Islet precursor cell (in vitro differentiated cells): ENCODE measurements at regions not wholly inside any gene's neighbourhood (a gene's known extent, or its start where the extent isn't known, plus 50 kb on each side); places are given as distances from the start of the nearest gene placed in this dataset.
"Not testable (repeated sequence)": the region's sequence is repeated elsewhere in the genome, so short reads cannot be mapped to it uniquely, and the experiment has no call there.

ENCODE experiments used
- DNase-seq: peaks from one replicate; pipeline ENCODE4 v3.0.0-alpha.2; 2018

GRCh38 chr18:41119031-41119430 lies 836.0 kb upstream of the PIK3C3 start:
- no peak for DNase-seq

DNA sequence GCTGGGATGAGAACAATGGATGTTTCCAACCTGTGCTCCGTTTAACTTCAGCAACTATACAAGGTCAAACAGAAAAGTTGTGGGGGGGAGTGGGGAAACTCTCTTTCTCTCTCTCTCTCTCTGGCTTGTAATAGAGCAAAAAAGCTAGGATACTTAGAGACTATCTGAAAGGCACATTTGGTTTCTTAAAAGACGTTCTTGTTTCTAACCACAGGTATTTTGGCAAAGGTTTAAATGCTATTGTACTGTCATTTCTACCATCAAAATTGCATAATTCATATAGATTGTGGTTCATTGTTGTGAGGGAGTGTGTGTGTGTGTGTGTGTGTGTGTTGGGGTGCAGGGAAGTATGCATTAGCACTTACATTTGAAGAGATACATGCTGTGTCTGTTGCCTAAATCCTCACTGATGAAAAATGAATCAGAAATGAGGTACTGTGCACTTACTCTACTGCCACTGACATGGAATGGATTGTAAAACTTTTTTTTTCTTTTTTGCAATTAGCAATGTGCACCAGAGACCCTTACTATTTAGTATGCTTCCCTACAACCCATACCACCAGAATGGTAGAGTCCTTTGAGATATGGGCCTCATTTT lies 841.0 kb upstream of the PIK3C3 start:
- DNase-seq: no peak

DNA sequence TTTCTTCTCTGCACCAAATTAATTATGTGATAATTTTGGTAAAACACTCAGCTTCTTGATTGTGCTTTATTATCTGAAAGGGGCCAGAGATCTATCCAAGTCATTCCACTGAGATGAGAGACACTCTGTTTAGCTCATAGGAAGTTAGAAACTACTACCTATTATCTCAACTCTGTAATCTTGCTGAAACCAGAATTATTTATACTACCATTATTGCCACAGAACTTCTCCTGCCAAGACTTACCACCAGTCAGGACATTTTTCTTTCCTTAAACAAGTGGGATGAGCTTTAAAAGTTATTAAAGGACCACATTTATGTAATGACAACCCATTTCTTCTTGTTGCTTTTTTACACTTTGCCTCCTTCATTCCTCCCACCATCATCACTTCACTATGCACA lies 855.6 kb upstream of the PIK3C3 start:
- DNase-seq: no peak

DNA sequence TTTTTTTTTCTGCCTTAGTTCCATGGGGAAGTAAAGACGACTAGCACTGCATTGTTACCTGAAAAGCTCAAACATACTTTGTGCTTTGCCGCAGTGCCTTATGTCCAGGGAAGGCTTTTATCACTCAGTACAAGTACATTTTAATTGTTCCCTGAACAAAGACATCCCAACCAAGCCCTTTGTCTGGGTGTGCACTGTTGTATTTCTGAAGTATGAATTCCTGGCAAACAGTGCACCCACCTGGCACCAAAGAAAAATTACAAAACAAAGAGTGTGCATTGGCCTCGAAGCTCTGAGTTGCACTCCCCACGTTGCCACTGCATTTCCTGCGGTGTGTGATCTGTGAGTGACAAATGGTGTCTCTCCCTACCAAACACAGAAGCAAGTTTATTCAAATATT lies 858.5 kb upstream of the PIK3C3 start:
- no peak for DNase-seq

GRCh38 chr18:41077076-41077475 lies 878.0 kb upstream of the PIK3C3 start:
- DNase-seq: peak; percentile 70

- DNase-seq: peak; percentile 81
Observed at GRCh38 chr18:41075212-41075611, 879.8 kb upstream of the PIK3C3 start.

DNA sequence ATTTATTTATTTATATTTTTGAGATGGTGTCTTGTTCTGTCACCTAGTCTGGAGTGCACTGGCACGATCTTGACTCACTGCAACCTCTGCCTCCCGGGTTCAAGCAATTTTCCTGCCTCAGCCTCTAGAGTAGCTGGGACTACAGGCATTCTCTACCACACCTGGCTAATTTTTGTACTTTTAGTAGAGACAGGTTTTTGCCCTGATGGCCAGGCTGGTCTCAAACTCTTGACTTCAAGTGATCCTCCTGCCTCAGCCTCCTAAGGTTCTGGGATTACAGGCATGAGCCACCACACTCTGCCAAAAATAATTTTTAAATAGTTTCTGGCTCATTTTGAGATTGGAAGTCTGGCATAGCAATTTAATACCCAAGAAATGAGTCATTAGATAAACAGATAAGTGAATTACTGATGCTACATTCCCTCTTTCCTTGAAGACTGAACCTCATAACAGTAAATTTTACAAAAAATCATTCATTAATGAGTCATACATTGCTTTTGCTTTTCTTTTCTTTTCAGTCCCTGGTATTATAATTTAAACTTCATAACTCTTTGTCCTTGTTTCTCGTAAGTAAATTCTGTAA lies 881.6 kb upstream of the PIK3C3 start:
- DNase-seq: no peak

DNA sequence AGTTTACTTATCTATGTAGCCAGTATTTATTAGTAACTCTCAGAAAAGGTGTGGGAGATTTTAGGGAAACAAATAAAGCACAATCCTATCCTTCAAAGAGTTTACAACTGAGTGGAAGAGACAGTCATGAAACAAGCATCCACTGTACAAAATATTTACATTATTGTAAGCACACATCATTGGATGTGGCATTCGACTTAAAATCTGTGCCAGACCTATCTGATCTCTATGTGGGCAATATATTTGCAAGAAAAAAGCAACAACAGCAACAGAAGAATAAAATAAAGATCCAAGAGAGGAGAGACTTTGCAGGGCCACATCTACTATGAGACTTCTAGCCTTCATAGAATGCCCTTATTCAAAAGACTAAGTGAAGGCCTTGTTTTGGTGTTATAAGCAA lies 882.1 kb upstream of the PIK3C3 start:
- DNase-seq: no peak

DNA sequence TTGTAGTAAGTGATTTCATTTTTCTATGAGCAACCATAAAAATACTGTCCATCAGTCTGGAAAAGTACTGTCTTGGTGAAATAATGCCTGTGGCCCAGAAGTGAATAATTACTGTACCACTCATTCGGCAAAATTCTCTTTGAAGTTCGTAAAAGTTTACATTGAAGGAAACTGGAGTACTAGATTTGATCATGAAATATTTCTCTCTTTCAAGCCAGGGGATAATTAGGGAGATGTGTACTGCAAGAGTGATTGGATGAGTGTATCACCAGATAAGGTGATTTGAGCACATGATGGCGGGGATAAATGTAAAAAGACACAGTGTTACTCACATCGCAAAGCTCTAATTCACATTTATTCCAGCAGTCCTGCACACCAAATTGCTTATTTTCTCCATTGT lies 883.2 kb upstream of the PIK3C3 start:
- no peak for DNase-seq

DNA sequence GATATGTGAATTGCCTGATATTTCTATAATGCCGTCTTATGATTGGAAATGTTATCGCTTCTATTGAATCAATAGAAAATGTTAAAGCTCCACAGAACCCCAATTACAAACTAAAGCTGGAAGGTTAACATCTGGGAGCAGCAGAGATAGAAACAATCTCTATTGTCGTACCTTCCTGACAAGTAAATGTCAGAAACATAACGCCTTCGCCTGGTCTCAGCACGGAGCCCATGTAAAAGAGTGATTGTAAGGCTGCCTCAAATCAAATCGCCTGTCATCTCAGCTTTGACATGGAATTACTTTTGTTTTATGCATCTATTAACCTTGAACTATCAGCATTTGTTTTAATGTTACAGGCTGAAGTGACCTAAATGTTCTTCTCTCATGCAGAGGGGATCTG lies 885.9 kb upstream of the PIK3C3 start:
- no peak for DNase-seq

DNA sequence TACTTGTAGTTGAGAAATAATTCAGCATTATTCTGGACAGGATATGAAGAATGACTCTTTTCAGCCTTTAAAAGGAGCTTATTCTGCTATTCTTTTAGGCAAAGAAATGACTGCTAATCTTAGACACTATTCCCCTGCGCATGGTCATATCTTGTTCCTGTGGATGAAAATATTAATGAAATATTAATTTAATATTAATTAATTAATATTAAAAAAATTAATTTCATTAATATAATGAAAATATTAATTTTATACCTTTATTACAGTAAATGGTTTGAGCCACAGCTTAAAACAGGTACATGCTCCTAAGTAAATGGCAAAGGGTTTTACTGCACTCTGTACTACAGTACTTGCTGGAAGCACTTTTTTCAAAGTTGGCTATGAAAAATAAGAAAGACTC lies 890.1 kb upstream of the PIK3C3 start:
- DNase-seq: no peak

GRCh38 chr18:41060967-41061366 lies 894.1 kb upstream of the PIK3C3 start:
- DNase-seq: no peak

- no peak for DNase-seq
Observed at GRCh38 chr18:41059126-41059415, 896.0 kb upstream of the PIK3C3 start.

GRCh38 chr18:41058351-41059125 lies 896.5 kb upstream of the PIK3C3 start:
- no peak for DNase-seq

DNA sequence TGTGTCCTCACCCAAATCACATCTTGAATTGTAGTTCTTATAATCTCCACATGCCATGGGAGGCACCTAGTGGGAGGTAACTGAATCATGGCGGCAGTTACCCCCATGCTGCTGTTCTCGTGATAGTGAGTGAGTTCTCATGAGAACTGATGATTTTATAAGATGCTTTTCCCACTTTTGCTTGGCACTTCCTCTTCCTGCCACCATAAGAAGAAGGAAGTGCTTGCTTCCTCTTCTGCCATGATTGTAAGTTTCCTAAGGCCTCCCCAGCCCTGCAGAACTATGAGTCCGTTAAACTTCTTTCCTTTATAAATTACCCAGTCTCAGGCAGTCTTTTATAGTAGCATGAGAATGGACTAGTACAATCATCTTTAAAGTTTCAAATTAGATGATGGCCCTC lies 902.4 kb upstream of the PIK3C3 start:
- no peak for DNase-seq

- not testable (repeated sequence) for DNase-seq
Observed at GRCh38 chr18:41046250-41046649, 908.8 kb upstream of the PIK3C3 start.

- DNase-seq: no peak
Observed at GRCh38 chr18:41043876-41044275, 911.2 kb upstream of the PIK3C3 start.

DNA sequence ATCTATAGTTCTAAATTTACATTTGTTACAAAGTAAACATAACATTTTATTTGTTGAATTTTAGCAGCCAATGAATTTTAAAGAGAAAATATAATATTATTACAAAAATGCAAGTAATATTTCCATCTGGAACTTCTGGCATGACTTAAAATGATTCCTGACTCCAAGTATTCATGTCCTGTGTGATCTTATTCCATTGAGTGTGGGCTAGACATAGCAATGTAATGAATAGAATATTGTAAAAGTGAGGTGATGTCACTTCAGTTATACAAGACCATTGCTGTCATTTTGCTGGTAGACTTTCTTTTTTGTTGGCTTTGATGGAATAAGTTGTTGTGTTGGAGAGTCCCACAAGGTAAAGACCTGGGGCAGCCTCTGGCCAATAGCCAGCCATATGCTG lies 912.2 kb upstream of the PIK3C3 start:
- DNase-seq: no peak

GRCh38 chr18:41038071-41038470 lies 917.0 kb upstream of the PIK3C3 start:
- DNase-seq: no peak

GRCh38 chr18:41036346-41036745 lies 918.7 kb upstream of the PIK3C3 start:
- DNase-seq: no peak

DNA sequence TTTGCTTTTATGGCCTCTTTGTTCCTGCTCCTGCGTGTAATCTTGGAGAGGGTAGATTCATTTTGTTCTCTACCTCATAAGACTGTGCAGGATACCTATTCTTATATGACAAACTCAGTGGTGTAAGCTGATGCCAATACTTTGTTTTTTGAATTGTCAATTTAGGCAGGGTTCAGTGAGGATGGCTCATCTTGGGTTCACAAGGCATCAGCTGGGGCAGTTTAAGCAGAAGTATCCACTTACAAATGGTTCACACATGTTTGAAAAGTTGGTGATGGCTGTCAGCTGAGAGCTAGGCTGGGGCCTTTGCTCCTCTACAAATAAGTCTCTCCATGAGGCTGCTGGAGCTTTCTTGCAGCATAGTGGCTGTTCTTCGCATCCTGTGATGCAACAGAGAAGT lies 920.6 kb upstream of the PIK3C3 start:
- no peak for DNase-seq

- DNase-seq: no peak
Observed at GRCh38 chr18:41025666-41026065, 929.4 kb upstream of the PIK3C3 start.

DNA sequence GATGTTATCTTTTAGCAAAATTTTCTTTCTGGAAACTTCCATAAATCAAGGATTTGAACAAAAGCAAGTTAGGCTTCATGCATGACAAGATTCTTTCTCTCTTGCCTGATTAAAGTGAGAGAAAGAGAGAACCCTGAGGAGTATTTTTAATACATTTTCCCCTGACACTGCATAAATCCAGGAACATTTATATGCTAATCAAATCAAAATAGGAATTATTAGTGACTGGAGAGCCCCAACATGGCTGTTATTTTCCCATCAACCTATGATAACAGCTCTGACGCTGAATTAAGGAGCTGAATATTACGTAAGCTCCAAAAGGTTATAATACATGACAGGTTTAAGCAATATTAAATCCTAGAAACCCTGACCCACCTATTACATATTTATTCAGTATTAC lies 930.2 kb upstream of the PIK3C3 start:
- no peak for DNase-seq

DNA sequence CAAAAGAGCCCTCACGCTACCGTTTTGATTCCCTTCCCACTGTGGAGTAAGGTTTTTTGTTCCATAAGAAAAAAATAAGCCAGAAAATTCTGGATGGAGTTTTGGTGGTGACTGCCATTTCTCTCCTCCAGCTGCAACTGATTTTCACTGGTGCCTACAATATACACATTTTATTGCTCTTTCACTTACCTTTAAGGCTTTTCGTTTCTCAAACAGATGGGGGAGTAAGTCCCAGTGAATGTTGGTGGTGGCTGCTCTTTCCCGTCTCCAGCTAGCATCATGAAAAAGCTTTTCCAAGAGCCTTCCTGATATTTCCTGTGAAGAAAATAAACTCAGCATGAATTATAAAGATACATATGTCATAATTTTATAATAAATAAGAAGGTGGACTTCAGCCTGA lies 932.5 kb upstream of the PIK3C3 start:
- DNase-seq: no peak

GRCh38 chr18:41021089-41021488 lies 933.9 kb upstream of the PIK3C3 start:
- DNase-seq: no peak
